HG03342 (cell line): ENCODE measurements at regions not wholly inside any gene's neighbourhood (a gene's known extent, or its start where the extent isn't known, plus 50 kb on each side); places are given as distances from the start of the nearest gene placed in this dataset.
"Not testable (repeated sequence)": the region's sequence is repeated elsewhere in the genome, so short reads cannot be mapped to it uniquely, and the experiment has no call there.

Experiments
- ATAC-seq: cut with Tn5 transposase; IDR thresholded peaks from one replicate; pipeline ENCODE4 v1.9.1; 2021; ENCODE audit warnings: mild to moderate bottlenecking, moderate library complexity; ENCODE audit not compliant: unreplicated experiment

DNA sequence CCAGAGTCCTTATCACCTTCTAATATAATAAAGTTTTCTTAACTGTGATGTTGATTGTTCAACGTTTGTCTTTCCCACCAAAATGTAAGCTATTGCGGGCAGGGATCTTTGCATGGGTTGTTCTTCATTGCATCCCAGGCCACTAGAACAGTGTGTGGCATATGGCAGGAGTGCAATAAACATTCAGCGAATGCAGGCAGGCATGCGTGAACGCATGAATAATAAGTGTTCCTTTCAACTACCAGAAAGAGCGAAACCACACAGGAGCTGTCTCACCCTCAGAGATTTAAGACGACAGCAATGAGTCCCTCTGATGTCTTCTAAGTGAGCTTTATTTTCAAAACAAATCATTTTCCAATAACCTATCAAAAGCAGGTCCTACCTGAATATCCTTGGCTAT lies 2693.1 kb upstream of the TPTE start:
- ATAC-seq = not testable (repeated sequence)

DNA sequence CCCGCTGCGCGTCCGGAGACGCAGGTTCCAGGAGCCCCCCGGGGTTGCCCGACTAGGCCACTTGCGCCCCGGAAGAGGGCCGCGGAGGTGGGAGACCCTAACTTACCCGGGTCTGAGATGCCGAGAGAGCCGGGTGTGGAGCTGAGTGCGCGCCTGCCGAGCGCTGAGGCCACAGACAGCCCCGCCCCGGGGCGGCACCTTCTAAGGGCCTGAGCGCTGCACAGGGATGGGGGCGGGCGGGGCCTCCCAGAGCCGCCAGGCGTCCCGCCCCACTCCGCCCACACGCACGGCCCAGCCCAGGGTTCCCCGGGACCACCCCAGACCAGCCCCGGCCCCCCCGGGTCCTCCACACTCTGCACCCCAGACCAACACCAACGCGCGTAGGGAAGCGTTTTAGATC lies 2692.0 kb upstream of the TPTE start:
- ATAC-seq = not testable (repeated sequence)

GRCh38 chr21:7837315-7837714 lies 2684.1 kb upstream of the TPTE start:
- ATAC-seq = not testable (repeated sequence)

DNA sequence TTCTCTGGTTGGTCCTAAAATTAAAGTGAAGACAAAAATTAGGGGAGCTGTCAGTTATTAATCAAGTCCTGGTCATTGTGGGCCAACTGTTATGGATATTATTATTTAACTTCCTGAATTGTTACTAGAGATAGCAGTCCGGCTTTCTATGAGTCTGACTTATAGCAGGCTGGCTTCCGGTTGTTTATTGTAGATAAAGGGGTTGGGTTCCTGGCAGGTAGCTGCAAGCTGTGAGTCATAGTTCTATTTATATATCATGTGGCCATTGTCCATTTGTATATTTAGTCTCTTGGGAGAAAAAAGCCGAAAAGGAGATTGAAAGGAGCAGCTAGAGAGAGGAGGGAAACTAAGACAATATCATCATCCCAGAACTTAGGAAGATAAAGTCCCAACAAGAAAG lies 2668.0 kb upstream of the TPTE start:
- not testable (repeated sequence) for ATAC-seq

DNA sequence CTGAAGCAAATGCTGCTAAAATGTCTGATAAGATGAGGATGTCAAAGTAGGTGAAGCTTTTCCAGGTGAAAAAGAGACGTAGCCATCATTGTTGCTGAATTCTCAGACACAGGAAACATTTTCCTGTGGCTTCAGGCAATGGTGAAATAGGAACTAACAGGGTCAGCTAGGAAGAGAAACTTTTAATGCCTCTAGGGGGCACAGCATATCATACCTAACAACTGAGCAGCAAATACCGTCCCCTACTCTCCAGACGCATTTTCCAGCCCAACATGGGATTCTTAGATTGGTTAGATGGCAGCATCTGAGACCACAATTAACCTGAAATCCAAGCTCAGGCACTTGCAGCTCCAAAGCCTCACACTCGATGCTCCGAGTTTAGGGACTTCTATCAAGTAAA lies 2667.5 kb upstream of the TPTE start:
- not testable (repeated sequence) for ATAC-seq
